ENCODE measurements at regions not wholly inside any gene's neighbourhood (a gene's known extent, or its start where the extent isn't known, plus 50 kb on each side); places are given as distances from the start of the nearest gene placed in this dataset.

- Histone ChIP-seq H3K27ac (no peak overlapping the region), H3K4me3 (no peak overlapping the region)
- DNase-seq (ENCODE audit: low spot score), result no peak
- TF ChIP-seq, protein P1, sequence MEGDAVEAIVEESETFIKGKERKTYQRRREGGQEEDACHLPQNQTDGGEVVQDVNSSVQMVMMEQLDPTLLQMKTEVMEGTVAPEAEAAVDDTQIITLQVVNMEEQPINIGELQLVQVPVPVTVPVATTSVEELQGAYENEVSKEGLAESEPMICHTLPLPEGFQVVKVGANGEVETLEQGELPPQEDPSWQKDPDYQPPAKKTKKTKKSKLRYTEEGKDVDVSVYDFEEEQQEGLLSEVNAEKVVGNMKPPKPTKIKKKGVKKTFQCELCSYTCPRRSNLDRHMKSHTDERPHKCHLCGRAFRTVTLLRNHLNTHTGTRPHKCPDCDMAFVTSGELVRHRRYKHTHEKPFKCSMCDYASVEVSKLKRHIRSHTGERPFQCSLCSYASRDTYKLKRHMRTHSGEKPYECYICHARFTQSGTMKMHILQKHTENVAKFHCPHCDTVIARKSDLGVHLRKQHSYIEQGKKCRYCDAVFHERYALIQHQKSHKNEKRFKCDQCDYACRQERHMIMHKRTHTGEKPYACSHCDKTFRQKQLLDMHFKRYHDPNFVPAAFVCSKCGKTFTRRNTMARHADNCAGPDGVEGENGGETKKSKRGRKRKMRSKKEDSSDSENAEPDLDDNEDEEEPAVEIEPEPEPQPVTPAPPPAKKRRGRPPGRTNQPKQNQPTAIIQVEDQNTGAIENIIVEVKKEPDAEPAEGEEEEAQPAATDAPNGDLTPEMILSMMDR (IDR thresholded peaks at IDR 0.05), result no peak
Measured at GRCh38 chr4:30916337-30917274, 196.4 kb downstream of the PCDH7 start.

- TF ChIP-seq, protein P1 (IDR thresholded peaks at IDR 0.05), result no peak
- no peak overlapping the region for H3K4me3 ChIP-seq
- no peak for DNase-seq (ENCODE audit: low spot score)
- no peak overlapping the region for H3K27ac ChIP-seq
Measured at GRCh38 chr4:30917946-30918345, 197.8 kb downstream of the PCDH7 start.

DNA sequence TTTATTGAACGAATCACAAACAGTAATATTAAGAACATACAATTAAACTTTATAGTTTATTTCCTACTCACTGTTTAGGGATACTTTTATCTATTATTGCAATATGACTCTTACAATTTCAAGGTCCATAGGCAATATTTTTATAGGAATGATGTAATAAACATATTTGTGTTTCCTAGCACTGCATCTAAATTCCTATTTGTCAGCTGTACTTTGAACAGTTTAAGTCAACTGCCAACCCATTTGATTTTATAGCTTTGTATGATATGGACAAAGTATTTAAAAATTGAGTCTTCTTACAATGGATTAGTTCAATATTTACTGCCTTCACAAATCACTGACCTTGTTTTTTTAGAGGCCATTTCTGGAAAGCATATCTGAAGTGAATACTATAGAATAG is 199.3 kb downstream of the PCDH7 start:
- TF ChIP-seq, protein P1 (IDR thresholded peaks at IDR 0.05), result no peak
- Histone ChIP-seq H3K4me3 (no peak overlapping the region), H3K27ac (no peak overlapping the region)
- DNase-seq (ENCODE audit: low spot score), result no peak

GRCh38 chr4:30920043-30920442 is 199.9 kb downstream of the PCDH7 start:
- no peak for DNase-seq (ENCODE audit: low spot score)
- no peak overlapping the region for H3K4me3 ChIP-seq
- TF ChIP-seq, protein P1 (IDR thresholded peaks at IDR 0.05), result no peak
- no peak overlapping the region for H3K27ac ChIP-seq

DNA sequence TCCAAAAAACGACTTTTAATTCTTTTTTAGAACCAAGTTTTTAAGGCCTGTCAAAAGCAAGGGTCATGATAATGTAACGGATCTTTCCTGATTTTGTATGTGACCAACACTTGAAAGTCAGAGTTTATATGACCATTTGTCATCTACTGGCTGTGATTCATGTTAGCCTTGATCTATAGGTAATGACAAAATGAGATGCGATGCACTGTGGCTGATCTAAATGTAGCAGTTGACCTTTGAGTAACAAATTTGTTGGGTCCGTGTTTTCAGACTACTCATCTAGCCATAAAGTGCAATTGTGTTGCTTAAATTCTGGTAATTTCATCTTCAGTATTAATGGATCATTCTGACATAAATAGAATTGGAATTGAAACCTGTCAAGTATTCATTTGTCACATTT is 202.5 kb downstream of the PCDH7 start:
- H3K27ac ChIP-seq, result no peak overlapping the region
- DNase-seq (ENCODE audit: low spot score), result no peak
- TF ChIP-seq, protein P1 (IDR thresholded peaks at IDR 0.05), result no peak
- H3K4me3 ChIP-seq, result no peak overlapping the region

GRCh38 chr4:30924495-30924894 is 204.3 kb downstream of the PCDH7 start:
- DNase-seq (ENCODE audit: low spot score), result no peak
- Histone ChIP-seq H3K4me3 (no peak overlapping the region), H3K27ac (no peak overlapping the region)
- TF ChIP-seq, protein P1 (IDR thresholded peaks at IDR 0.05), result no peak

DNA sequence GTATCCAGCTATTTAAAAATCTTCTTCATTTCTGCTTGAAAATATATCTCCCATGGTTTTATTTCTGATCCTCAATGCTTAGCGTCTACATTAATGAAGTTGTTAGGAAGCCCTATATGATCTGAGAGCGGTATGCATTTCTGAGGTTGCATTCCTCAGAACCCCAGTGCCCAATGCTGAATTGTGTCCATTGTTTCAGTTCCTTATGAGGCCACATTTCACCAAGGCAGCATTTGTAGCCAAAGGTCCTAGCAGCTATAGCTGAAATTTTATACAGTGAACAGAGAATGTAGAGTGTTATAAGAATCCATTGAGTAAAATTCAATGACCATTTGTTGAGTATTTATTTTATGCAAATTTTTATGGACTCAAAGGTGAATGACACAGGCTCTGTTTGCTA is 209.5 kb downstream of the PCDH7 start:
- no peak for DNase-seq (ENCODE audit: low spot score)
- Histone ChIP-seq H3K4me3 (no peak overlapping the region), H3K27ac (no peak overlapping the region)
- TF ChIP-seq, protein P1 (IDR thresholded peaks at IDR 0.05), result no peak
